HEK293 (cell line): ENCODE measurements at regions not wholly inside any gene's neighbourhood (a gene's known extent, or its start where the extent isn't known, plus 50 kb on each side); places are given as distances from the start of the nearest gene placed in this dataset.

Experiments used
- MEIS1 ChIP-seq: sonication (generic); formaldehyde crosslinking; IDR thresholded peaks from 2 replicates; pipeline ENCODE4 v1.8.1; 2022; ENCODE audit warnings: missing genetic modification reagents, mild to moderate bottlenecking, borderline replicate concordance
- PRDM10 ChIP-seq: fragments of 450-650 bp; formaldehyde crosslinking; IDR thresholded peaks from 2 replicates; pipeline ENCODE4 v1.5.1; 2016; ENCODE audit warnings: missing biosample characterization, missing genetic modification characterization
- REST ChIP-seq: fragments of 450-650 bp; formaldehyde crosslinking; IDR thresholded peaks from 2 replicates; pipeline ENCODE4 v1.5.1; 2016; ENCODE audit warnings: missing biosample characterization, missing genetic modification characterization
- YY1 ChIP-seq: fragments of 450-650 bp; formaldehyde crosslinking; IDR thresholded peaks from 2 replicates; pipeline ENCODE4 v1.5.1; 2018; ENCODE audit warnings: missing biosample characterization, missing genetic modification characterization
- ZBTB20 ChIP-seq: fragments of 450-650 bp; formaldehyde crosslinking; IDR thresholded peaks from 2 replicates; pipeline ENCODE4 v1.5.1; 2016; ENCODE audit warnings: missing biosample characterization, missing genetic modification characterization
- ZBTB44 ChIP-seq: fragments of 450-650 bp; IDR thresholded peaks from 2 replicates; pipeline ENCODE4 v1.5.1; 2018; ENCODE audit warnings: missing biosample characterization, mild to moderate bottlenecking, missing genetic modification characterization
- ZNF274 ChIP-seq, 2 experiments: fragments of 200-500 bp in 1 of 2; fragments of 450-650 bp in 1 of 2; sonication (Bioruptor generic) in 1 of 2; formaldehyde crosslinking in 1 of 2; IDR thresholded peaks; 2 replicates each; pipeline versions ENCODE4 v1.5.1 to v1.6.1; 2014 to 2016; ENCODE audit warnings: borderline replicate concordance in 1 of 2, inconsistent platforms in 1 of 2, low read length in 1 of 2, missing biosample characterization in 1 of 2, missing genetic modification characterization in 1 of 2
- ZNF366 ChIP-seq: fragments of 450-650 bp; formaldehyde crosslinking; conservative IDR thresholded peaks from 2 replicates; pipeline ENCODE4 v1.5.1; 2016; ENCODE audit warnings: missing biosample characterization, missing genetic modification characterization
- ZNF423 ChIP-seq: fragments of 450-650 bp; formaldehyde crosslinking; IDR thresholded peaks from 2 replicates; pipeline ENCODE4 v1.5.1; 2016; ENCODE audit warnings: missing biosample characterization, missing genetic modification characterization
- ZNF785 ChIP-seq: fragments of 450-650 bp; formaldehyde crosslinking; IDR thresholded peaks from 2 replicates; pipeline ENCODE4 v1.5.1; 2016; ENCODE audit warnings: missing biosample characterization, missing genetic modification characterization
- TF ChIP-seq, protein P1 (sequence below): fragments of 450-650 bp; formaldehyde crosslinking; IDR thresholded peaks from 2 replicates; pipeline ENCODE4 v1.5.1; 2016; ENCODE audit warnings: missing biosample characterization, missing genetic modification characterization
- TF ChIP-seq, protein P2 (sequence below): fragments of 450-650 bp; formaldehyde crosslinking; IDR thresholded peaks from 2 replicates; pipeline ENCODE4 v1.5.1; 2016; ENCODE audit warnings: missing biosample characterization, missing genetic modification characterization
- TF ChIP-seq, protein P3 (sequence below): fragments of 450-650 bp; formaldehyde crosslinking; IDR thresholded peaks from 2 replicates; pipeline ENCODE4 v1.5.1; 2016; ENCODE audit warnings: missing biosample characterization, missing genetic modification characterization

DNA sequence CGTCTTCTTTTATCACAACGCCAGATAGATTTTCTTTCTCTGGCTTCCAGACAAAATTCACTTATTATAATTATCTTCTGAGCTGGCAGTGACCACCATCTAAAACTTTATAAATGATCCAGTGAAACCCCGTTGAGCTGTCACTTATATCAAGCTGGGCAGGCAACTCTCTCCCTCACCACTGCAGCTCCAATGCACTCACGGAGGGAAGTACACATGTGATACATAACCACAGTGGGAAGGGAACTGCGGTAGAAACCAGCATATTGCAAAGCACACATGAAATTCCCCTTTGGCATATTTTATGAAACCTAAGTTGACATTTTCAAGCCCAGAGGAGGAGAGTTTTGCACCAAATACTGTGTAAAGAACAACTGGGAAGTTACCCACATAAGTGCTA, 536.9 kb downstream of the HACE1 start:
- TF ChIP-seq, protein P1, sequence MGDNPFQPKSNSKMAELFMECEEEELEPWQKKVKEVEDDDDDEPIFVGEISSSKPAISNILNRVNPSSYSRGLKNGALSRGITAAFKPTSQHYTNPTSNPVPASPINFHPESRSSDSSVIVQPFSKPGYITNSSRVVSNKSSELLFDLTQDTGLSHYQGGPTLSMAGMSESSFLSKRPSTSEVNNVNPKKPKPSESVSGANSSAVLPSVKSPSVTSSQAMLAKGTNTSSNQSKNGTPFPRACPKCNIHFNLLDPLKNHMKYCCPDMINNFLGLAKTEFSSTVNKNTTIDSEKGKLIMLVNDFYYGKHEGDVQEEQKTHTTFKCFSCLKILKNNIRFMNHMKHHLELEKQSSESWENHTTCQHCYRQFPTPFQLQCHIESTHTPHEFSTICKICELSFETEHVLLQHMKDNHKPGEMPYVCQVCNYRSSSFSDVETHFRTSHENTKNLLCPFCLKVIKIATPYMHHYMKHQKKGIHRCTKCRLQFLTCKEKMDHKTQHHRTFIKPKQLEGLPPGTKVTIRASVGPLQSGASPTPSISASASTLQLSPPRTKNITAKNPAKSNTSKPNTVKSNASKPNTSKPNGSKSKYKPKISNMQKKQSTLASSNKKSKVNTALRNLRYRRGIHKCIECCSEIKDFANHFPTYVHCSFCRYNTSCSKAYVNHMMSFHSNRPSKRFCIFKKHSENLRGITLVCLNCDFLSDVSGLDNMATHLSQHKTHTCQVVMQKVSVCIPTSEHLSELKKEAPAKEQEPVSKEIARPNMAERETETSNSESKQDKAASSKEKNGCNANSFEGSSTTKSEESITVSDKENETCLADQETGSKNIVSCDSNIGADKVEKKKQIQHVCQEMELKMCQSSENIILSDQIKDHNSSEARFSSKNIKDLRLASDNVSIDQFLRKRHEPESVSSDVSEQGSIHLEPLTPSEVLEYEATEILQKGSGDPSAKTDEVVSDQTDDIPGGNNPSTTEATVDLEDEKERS (tag by site-specific recombination), result no peak
- TF ChIP-seq, protein P2, sequence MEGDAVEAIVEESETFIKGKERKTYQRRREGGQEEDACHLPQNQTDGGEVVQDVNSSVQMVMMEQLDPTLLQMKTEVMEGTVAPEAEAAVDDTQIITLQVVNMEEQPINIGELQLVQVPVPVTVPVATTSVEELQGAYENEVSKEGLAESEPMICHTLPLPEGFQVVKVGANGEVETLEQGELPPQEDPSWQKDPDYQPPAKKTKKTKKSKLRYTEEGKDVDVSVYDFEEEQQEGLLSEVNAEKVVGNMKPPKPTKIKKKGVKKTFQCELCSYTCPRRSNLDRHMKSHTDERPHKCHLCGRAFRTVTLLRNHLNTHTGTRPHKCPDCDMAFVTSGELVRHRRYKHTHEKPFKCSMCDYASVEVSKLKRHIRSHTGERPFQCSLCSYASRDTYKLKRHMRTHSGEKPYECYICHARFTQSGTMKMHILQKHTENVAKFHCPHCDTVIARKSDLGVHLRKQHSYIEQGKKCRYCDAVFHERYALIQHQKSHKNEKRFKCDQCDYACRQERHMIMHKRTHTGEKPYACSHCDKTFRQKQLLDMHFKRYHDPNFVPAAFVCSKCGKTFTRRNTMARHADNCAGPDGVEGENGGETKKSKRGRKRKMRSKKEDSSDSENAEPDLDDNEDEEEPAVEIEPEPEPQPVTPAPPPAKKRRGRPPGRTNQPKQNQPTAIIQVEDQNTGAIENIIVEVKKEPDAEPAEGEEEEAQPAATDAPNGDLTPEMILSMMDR (tag by site-specific recombination), result no peak
- TF ChIP-seq PRDM10 (tag by site-specific recombination) (no peak), MEIS1 (CRISPR knock-in tag) (no peak), ZNF785 (tag by site-specific recombination) (no peak), REST (tag by site-specific recombination) (no peak), ZNF366 (no peak), ZBTB20 (tag by site-specific recombination) (no peak), ZNF274 (IDR thresholded peaks at IDR 0.05; ENCODE audit: low read length) (no peak), ZNF274 (tag by site-specific recombination; IDR thresholded peaks at IDR 0.05; ENCODE audit: borderline replicate concordance) (no peak), YY1 (tag by site-specific recombination) (no peak), ZBTB44 (no peak), ZNF423 (tag by site-specific recombination) (no peak)
- TF ChIP-seq, protein P3, sequence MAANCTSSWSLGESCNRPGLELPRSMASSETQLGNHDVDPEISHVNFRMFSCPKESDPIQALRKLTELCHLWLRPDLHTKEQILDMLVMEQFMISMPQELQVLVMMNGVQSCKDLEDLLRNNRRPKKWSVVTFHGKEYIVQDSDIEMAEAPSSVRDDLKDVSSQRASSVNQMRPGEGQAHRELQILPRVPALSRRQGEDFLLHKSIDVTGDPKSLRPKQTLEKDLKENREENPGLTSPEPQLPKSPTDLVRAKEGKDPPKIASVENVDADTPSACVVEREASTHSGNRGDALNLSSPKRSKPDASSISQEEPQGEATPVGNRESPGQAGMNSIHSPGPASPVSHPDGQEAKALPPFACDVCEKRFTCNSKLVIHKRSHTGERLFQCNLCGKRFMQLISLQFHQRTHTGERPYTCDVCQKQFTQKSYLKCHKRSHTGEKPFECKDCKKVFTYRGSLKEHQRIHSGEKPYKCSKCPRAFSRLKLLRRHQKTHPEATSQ, result no peak
